SK-N-MC (cell line): ENCODE measurements at regions not wholly inside any gene's neighbourhood (a gene's known extent, or its start where the extent isn't known, plus 50 kb on each side); places are given as distances from the start of the nearest gene placed in this dataset.

Experiments
- DNase-seq: peaks from one replicate; pipeline ENCODE4 v3.0.0-alpha.2; 2011; ENCODE audit warnings: low read depth, low spot score
- H3K27ac ChIP-seq: fragments of 200-600 bp; sonication (generic); 2 replicates; pipeline ENCODE4 v1.5.1; 2016; ENCODE audit warnings: mixed run types
- H3K36me3 ChIP-seq: fragments of 200-600 bp; sonication (generic); 2 replicates; pipeline ENCODE4 v1.6.1; 2017; ENCODE audit warnings: antibody characterized with exemption, low read length, mixed read lengths; ENCODE audit not compliant: insufficient read depth
- H3K4me3 ChIP-seq: fragments of 200-600 bp; sonication (generic); 2 replicates; pipeline ENCODE4 v1.5.1; 2016
- H3K9ac ChIP-seq: fragments of 200-600 bp; sonication (generic); 2 replicates; pipeline ENCODE4 v1.8.0; 2017; ENCODE audit warnings: mixed run types, mixed read lengths; ENCODE audit not compliant: insufficient read length
- H3K9me3 ChIP-seq: fragments of 200-600 bp; sonication (generic); 2 replicates; pipeline ENCODE4 v1.6.1; 2017; ENCODE audit warnings: low read depth, mild to moderate bottlenecking, antibody characterized with exemption, low read length, moderate library complexity, mixed read lengths
- EZH2 ChIP-seq: fragments of 200-600 bp; sonication (generic); IDR thresholded peaks from one replicate; pipeline ENCODE4 v1.6.1; 2017; ENCODE audit warnings: antibody characterized with exemption
- FOXP2 ChIP-seq: optimal IDR thresholded peaks from 2 replicates; pipeline ENCODE3; 2011; ENCODE audit warnings: mild to moderate bottlenecking, moderate library complexity; ENCODE audit not compliant: insufficient read depth; ENCODE audit errors: extremely low read length, control extremely low read depth
- POLR2AphosphoS5 ChIP-seq: IDR thresholded peaks from 2 replicates; pipeline ENCODE4 v1.6.1; 2012; ENCODE audit warnings: mild to moderate bottlenecking, low read depth, low read length, borderline replicate concordance

- Histone ChIP-seq H3K9ac (no peak overlapping the region), H3K9me3 (no peaks in the 10 kb centered on the region), H3K27ac (no peak overlapping the region), H3K4me3 (no peak overlapping the region), H3K36me3 (no peaks in the 10 kb centered on the region)
- no peak for DNase-seq
- TF ChIP-seq FOXP2 (no peak), POLR2AphosphoS5 (no peak), EZH2 (no peak)
Measured at GRCh38 chr6:92538275-92538674, 881.1 kb downstream of the EPHA7 start.

DNA sequence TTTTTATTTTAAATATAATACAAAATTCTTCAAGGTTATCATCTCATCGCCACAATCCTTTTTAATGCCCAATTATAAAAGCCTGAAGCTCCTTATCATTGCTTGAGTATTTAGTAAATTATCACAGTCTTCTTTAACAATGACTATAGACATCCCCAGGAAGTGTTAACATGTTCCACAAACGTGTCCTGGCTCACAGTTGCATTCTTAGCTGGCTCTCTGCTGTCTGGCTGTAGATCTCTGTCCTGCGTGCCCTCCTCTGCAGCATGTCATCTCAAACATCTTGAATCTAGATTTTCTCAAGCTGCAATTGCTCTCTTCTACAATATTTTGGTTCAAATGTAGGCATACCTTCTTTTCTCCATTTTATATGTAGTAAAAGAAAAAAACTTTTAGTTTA, 885.2 kb downstream of the EPHA7 start:
- no peak overlapping the region for H3K27ac ChIP-seq
- H3K9ac ChIP-seq = no peak overlapping the region
- no peak for DNase-seq
- H3K9me3 ChIP-seq = no peaks in the 10 kb centered on the region
- H3K4me3 ChIP-seq = no peak overlapping the region
- TF ChIP-seq POLR2AphosphoS5 = no peak
- TF ChIP-seq FOXP2 = no peak
- TF ChIP-seq EZH2 = no peak
- no peaks in the 10 kb centered on the region for H3K36me3 ChIP-seq

DNA sequence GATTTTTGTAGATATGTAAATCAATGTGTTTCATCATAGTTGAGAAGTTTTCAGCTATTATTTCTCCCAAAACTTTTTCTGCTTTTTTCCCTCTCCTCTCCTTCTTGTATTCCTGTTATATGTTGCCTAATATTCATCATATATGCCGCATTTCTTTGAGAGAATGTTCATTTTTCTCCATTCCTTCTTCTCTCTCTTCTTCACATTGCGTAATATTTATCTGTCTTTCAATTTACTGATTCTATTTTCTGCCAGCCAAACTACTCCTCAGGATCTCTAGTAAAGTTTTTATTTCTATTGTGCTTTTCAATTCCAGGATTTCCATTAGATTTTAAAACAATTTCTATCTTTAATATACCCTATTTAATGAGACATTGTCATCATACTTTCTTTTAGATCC, 896.8 kb downstream of the EPHA7 start:
- no peak for DNase-seq
- TF ChIP-seq EZH2 = no peak
- TF ChIP-seq POLR2AphosphoS5 = no peak
- TF ChIP-seq FOXP2 = no peak

GRCh38 chr6:92521553-92521952, 897.8 kb downstream of the EPHA7 start:
- Histone ChIP-seq H3K9ac (no peak overlapping the region), H3K27ac (no peak overlapping the region), H3K4me3 (no peak overlapping the region), H3K9me3 (no peaks in the 10 kb centered on the region; the same call in 1 of the 2 replicates), H3K36me3 (no peaks in the 10 kb centered on the region)
- TF ChIP-seq EZH2 = no peak
- no peak for TF ChIP-seq FOXP2
- no peak for TF ChIP-seq POLR2AphosphoS5
- no peak for DNase-seq

More for the DNA sequence above, 896.8 kb downstream of the EPHA7 start:
- no peak overlapping the region for H3K4me3 ChIP-seq
- no peak overlapping the region for H3K9ac ChIP-seq
- H3K9me3 ChIP-seq = no peaks in the 10 kb centered on the region; the same call in 1 of the 2 replicates
- no peak overlapping the region for H3K27ac ChIP-seq
- H3K36me3 ChIP-seq = no peaks in the 10 kb centered on the region

- H3K9ac ChIP-seq = no peak overlapping the region
- no peak overlapping the region for H3K27ac ChIP-seq
- no peaks in the 10 kb centered on the region for H3K9me3 ChIP-seq
Measured at GRCh38 chr6:92510137-92510536, 909.2 kb downstream of the EPHA7 start.

DNA sequence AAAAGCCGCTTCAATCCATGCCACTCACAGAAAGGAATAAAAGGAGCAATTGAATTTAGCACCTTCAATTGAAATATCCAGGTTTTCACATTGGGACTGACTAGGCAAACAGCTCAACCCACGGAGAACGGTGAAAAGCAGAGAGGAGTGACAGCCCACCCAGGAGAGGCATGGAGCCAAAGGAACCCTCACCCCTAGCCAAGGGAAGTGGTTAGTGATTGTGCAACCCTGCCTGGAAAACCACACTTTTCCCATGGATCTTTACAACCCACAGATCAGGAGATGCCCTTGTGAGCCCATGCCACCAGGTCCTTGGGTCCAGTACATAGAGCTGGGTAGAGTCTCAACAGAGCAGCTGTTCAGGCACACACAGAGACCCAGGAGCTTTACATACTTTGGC, 911.8 kb downstream of the EPHA7 start:
- Histone ChIP-seq H3K9ac (no peak overlapping the region), H3K27ac (no peak overlapping the region), H3K36me3 (no peaks in the 10 kb centered on the region), H3K9me3 (no peaks in the 10 kb centered on the region), H3K4me3 (no peak overlapping the region)
- TF ChIP-seq POLR2AphosphoS5 (no peak), EZH2 (no peak)
- no peak for DNase-seq

More at GRCh38 chr6:92510137-92510536, 909.2 kb downstream of the EPHA7 start:
- DNase-seq = no peak
- H3K4me3 ChIP-seq = no peak overlapping the region
- H3K36me3 ChIP-seq = no peaks in the 10 kb centered on the region
- no peak for TF ChIP-seq EZH2
- no peak for TF ChIP-seq FOXP2
- TF ChIP-seq POLR2AphosphoS5 = no peak

- no peaks in the 10 kb centered on the region for H3K9me3 ChIP-seq
- DNase-seq = no peak
- H3K9ac ChIP-seq = no peak overlapping the region
- no peaks in the 10 kb centered on the region for H3K36me3 ChIP-seq
- TF ChIP-seq EZH2 (no peak), POLR2AphosphoS5 (no peak), FOXP2 (no peak)
- no peak overlapping the region for H3K27ac ChIP-seq
- H3K4me3 ChIP-seq = no peak overlapping the region
Measured at GRCh38 chr6:92504509-92504908, 914.9 kb downstream of the EPHA7 start.

DNA sequence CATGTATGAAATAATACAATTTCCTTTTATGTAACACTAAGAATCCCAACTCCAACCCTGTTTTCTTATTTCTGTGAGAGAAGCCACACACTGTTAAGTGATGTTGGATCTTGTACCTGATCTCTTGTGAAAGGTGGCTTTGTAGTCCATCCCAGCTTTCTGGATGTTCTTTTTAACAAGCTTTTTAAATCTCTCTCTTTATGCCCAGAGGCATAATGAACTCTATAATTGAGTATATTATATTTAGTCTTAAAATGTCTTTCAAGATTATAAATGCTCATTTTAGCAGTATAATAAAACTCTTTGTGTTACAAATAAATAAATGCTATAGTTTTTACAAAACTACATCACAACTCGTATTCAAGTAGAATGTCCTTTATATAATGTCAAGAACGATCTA, 922.1 kb downstream of the EPHA7 start:
- Histone ChIP-seq H3K4me3 (no peak overlapping the region), H3K9me3 (no peaks in the 10 kb centered on the region), H3K9ac (no peak overlapping the region), H3K36me3 (no peaks in the 10 kb centered on the region), H3K27ac (no peak overlapping the region)
- TF ChIP-seq POLR2AphosphoS5 (no peak), EZH2 (no peak), FOXP2 (no peak)
- no peak for DNase-seq

GRCh38 chr6:92496527-92496926, 922.8 kb downstream of the EPHA7 start:
- no peaks in the 10 kb centered on the region for H3K9me3 ChIP-seq
- no peaks in the 10 kb centered on the region for H3K36me3 ChIP-seq
- no peak overlapping the region for H3K27ac ChIP-seq
- TF ChIP-seq POLR2AphosphoS5 (no peak), FOXP2 (no peak), EZH2 (no peak)
- no peak overlapping the region for H3K9ac ChIP-seq
- DNase-seq = no peak
- H3K4me3 ChIP-seq = no peak overlapping the region

- TF ChIP-seq FOXP2 = no peak
- no peak for TF ChIP-seq POLR2AphosphoS5
- no peak for TF ChIP-seq EZH2
- DNase-seq = no peak
- H3K27ac ChIP-seq = no peak overlapping the region
- H3K9ac ChIP-seq = no peak overlapping the region
- no peaks in the 10 kb centered on the region for H3K9me3 ChIP-seq
- H3K36me3 ChIP-seq = no peaks in the 10 kb centered on the region
- no peak overlapping the region for H3K4me3 ChIP-seq
Measured at GRCh38 chr6:92495242-92495641, 924.1 kb downstream of the EPHA7 start.
